Endothelial cell of umbilical vein (primary cell): ENCODE measurements at regions not wholly inside any gene's neighbourhood (a gene's known extent, or its start where the extent isn't known, plus 50 kb on each side); places are given as distances from the start of the nearest gene placed in this dataset.

Experiments
- BruUV-seq: library from RNA; stranded (reverse); fragments of 400-500 nt; replicated peaks from 2 replicates; lab custom pipeline; 2021; lab: Mats Ljungman, UMichigan
- CTCF ChIA-PET: fragments of 300-600, 350-600 bp; sonication (Branson Sonifier 250); formaldehyde crosslinking; loops from one replicate; lab custom pipeline; 2021; ENCODE audit warnings: antibody characterized with exemption, inconsistent platforms; lab: Charles Lee
- POLR2A ChIA-PET: fragments of 300-600, 350-600 bp; sonication (Branson Sonifier 250); formaldehyde crosslinking; loops from one replicate; lab custom pipeline; 2021; ENCODE audit warnings: antibody characterized with exemption, inconsistent platforms; lab: Charles Lee
- DNase-seq: peaks from one replicate; pipeline ENCODE4 v3.0.0-alpha.2; 2011; ENCODE audit warnings: low read depth, low spot score
- FAIRE-seq: peaks from 2 replicates; lab custom pipeline; 2011; peaks lifted over from hg19 to GRCh38; lab: Jason Lieb, UNC
- H2AFZ ChIP-seq: 2 replicates; pipeline ENCODE4 v1.6.0; 2012; ENCODE audit warnings: low read depth, low read length, control low read depth, inconsistent platforms
- H3K27ac ChIP-seq: 2 replicates; pipeline ENCODE4 v1.5.1; 2011; ENCODE audit warnings: low read depth, mild to moderate bottlenecking, control low read depth, low read length, moderate library complexity; ENCODE audit not compliant: insufficient read depth
- H3K27me3 ChIP-seq, 2 experiments: 2 replicates each; pipeline versions ENCODE4 v1.6.0 to v1.6.1; 2011; ENCODE audit warnings: low read length in 2 of 2, mixed read lengths in 1 of 2; ENCODE audit not compliant: control insufficient read depth in 2 of 2, insufficient read depth in 2 of 2
- H3K36me3 ChIP-seq, 2 experiments: 2 replicates in 1 of 2; 3 replicates in 1 of 2; pipeline ENCODE4 v1.5.1; 2011; ENCODE audit warnings: low read length in 2 of 2, mild to moderate bottlenecking in 1 of 2, moderate library complexity in 1 of 2; ENCODE audit not compliant: control insufficient read depth in 2 of 2, insufficient read depth in 2 of 2; ENCODE audit errors: extremely low read depth in 1 of 2
- H3K4me1 ChIP-seq: 3 replicates; pipeline ENCODE4 v1.5.1; 2011; ENCODE audit warnings: mild to moderate bottlenecking, low read length; ENCODE audit not compliant: control insufficient read depth, insufficient read depth; ENCODE audit errors: extremely low read depth
- H3K4me2 ChIP-seq: 2 replicates; pipeline ENCODE4 v1.6.1; 2011; ENCODE audit warnings: low read length, control low read depth, mixed read lengths; ENCODE audit not compliant: insufficient read depth
- H3K4me3 ChIP-seq, 3 experiments: fragments of 200-600 bp in 1 of 3; sonication (generic), shearing (Covaris generic) in 1 of 3; replicated peaks in 1 of 3; 2 replicates each; pipeline ENCODE4 v1.5.1; 2011 to 2016; ENCODE audit warnings: control low read depth in 3 of 3, low read length in 3 of 3, mild to moderate bottlenecking in 2 of 3, inconsistent platforms in 1 of 3, low read depth in 1 of 3, moderate library complexity in 1 of 3; ENCODE audit not compliant: insufficient read depth in 1 of 3
- H3K79me2 ChIP-seq: 2 replicates; pipeline ENCODE4 v1.6.0; 2012; ENCODE audit warnings: low read length, inconsistent platforms; ENCODE audit not compliant: control insufficient read depth, insufficient read depth
- H3K9ac ChIP-seq: replicated peaks from 2 replicates; pipeline ENCODE3; 2011; ENCODE audit warnings: low read length, control low read depth; ENCODE audit not compliant: insufficient read depth; ENCODE audit errors: extremely low read depth
- H3K9me1 ChIP-seq: replicated peaks from 3 replicates; pipeline ENCODE4 v1.6.0; 2011; ENCODE audit warnings: mild to moderate bottlenecking, low read length; ENCODE audit not compliant: control insufficient read depth, insufficient read depth; ENCODE audit errors: extremely low read depth
- H3K9me3 ChIP-seq: replicated peaks from 2 replicates; pipeline ENCODE4 v1.5.1; 2012; ENCODE audit warnings: low read length, inconsistent platforms; ENCODE audit not compliant: control insufficient read depth, insufficient read depth
- H4K20me1 ChIP-seq: replicated peaks from 2 replicates; pipeline ENCODE3; 2011; ENCODE audit warnings: mild to moderate bottlenecking, low read length; ENCODE audit not compliant: control insufficient read depth, insufficient read depth; ENCODE audit errors: extremely low read depth
- EZH2 ChIP-seq: IDR thresholded peaks from 2 replicates; pipeline ENCODE4 v1.6.1; 2012; ENCODE audit warnings: borderline replicate concordance, low read depth, mild to moderate bottlenecking, moderate library complexity, low read length, inconsistent platforms; ENCODE audit not compliant: severe bottlenecking
- FOS ChIP-seq: IDR thresholded peaks from 2 replicates; pipeline ENCODE4 v1.6.1; 2011; ENCODE audit warnings: mild to moderate bottlenecking, low read length, moderate library complexity, borderline replicate concordance; ENCODE audit not compliant: insufficient read depth
- GATA2 ChIP-seq: IDR thresholded peaks from 2 replicates; pipeline ENCODE4 v1.7.0; 2011; ENCODE audit warnings: low read depth, mild to moderate bottlenecking, moderate library complexity, mixed read lengths, low read length; ENCODE audit not compliant: insufficient read length, insufficient read depth
- JUN ChIP-seq: IDR thresholded peaks from 2 replicates; pipeline ENCODE4 v1.6.1; 2011; ENCODE audit warnings: borderline replicate concordance, low read depth; ENCODE audit not compliant: insufficient read length, insufficient read depth
- MYC ChIP-seq: IDR thresholded peaks from one replicate; pipeline ENCODE4 v1.6.1; 2011; ENCODE audit warnings: mild to moderate bottlenecking, low read depth, low read length
- POLR2A ChIP-seq: IDR thresholded peaks from 2 replicates; pipeline ENCODE4 v1.6.1; 2012; ENCODE audit warnings: low read depth, mild to moderate bottlenecking, control low read depth, low read length
- POLR2AphosphoS5 ChIP-seq: IDR thresholded peaks from 2 replicates; pipeline ENCODE4 v1.6.1; 2012; ENCODE audit warnings: low read depth, mild to moderate bottlenecking, control low read depth, low read length, moderate library complexity; ENCODE audit not compliant: insufficient read depth
- dilution Hi-C: fragments of 300-500 bp; cut with MboI; formaldehyde crosslinking; loops from one replicate; pipeline ENCODE4 v1.15.0; 2019; ENCODE audit warnings: low sequenced_read_pairs; ENCODE audit not compliant: extremely low pct_ligation_motif_present
- intact Hi-C: fragments of 100-400 bp; cut with micrococcal nuclease; formaldehyde crosslinking; loops from one replicate; pipeline ENCODE4 v1.10.0; 2022
- TF ChIP-seq, protein P1 (sequence below): IDR thresholded peaks from 2 replicates; pipeline ENCODE4 v1.6.1; 2011; ENCODE audit not compliant: insufficient read depth, insufficient read length
- TF ChIP-seq, protein P2 (sequence below), 2 donors: IDR thresholded peaks; 1 replicate in 1 of 2; 2 replicates in 1 of 2; pipeline ENCODE4 v1.5.1; 2011; ENCODE audit warnings: low read length in 2 of 2, mild to moderate bottlenecking in 2 of 2, moderate library complexity in 2 of 2, control low read depth in 1 of 2, inconsistent platforms in 1 of 2, low read depth in 1 of 2; ENCODE audit not compliant: insufficient read depth in 1 of 2; ENCODE audit errors: extremely low read depth in 1 of 2

DNA sequence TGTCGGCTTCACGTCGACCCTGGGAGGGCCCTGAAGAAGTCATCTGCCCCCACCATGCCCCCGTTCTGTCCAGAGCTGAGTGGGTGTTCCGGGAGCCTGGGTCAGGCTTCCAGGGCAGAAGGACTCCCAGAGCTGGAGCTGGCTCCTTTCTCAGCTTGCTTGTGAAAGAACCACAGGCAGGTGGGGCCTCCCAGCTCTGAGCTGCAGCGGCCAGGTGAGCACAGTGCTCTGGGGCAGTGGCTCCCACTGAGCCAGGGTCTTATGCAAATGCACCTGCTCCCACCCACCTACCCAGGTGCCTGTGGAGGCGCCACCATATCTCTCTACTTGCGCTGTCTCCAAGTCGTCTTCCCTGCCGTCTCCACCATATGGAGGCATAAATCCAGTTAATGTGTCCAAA is 140.0 kb upstream of the RPL38 start:
- intact Hi-C loops = no loop called here

DNA sequence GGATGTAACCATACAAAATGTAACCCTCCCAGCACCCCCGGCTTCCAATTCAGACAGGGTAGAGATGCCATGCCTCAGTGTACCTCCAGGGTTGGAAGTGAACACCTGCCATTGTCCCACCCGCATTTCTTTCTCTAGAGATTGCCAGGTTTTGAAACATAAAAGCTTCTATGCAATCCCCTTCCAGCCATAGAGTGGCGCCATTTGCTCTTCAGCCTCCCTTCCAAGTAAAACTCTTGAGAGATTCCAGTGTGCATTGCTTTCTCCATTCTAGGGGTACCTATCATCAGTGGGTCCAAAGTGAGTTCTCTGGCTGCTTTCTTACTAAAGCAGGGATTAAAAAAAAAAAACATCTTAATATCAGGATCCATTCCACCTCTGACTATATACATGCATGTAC is 133.1 kb upstream of the RPL38 start:
- Histone ChIP-seq H3K27me3 (no peaks in the 10 kb centered on the region), H3K4me3 (no peak overlapping the region), H3K4me1 (no peaks in the 10 kb centered on the region), H4K20me1 (no peaks in the 10 kb centered on the region), H3K27ac (no peak overlapping the region), H3K9ac (no peak overlapping the region), H2AFZ (no peak overlapping the region), H3K9me3 (peaks cover 3% of the 10 kb centered on the region), H3K4me2 (no peak overlapping the region), H3K9me1 (no peaks in the 10 kb centered on the region), H3K79me2 (no peaks in the 10 kb centered on the region), H3K36me3 (no peaks in the 10 kb centered on the region)
- no peak for TF ChIP-seq EZH2
- TF ChIP-seq, protein P1, sequence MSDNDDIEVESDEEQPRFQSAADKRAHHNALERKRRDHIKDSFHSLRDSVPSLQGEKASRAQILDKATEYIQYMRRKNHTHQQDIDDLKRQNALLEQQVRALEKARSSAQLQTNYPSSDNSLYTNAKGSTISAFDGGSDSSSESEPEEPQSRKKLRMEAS = no peak
- TF ChIP-seq POLR2A = no peak
- TF ChIP-seq, protein P2, sequence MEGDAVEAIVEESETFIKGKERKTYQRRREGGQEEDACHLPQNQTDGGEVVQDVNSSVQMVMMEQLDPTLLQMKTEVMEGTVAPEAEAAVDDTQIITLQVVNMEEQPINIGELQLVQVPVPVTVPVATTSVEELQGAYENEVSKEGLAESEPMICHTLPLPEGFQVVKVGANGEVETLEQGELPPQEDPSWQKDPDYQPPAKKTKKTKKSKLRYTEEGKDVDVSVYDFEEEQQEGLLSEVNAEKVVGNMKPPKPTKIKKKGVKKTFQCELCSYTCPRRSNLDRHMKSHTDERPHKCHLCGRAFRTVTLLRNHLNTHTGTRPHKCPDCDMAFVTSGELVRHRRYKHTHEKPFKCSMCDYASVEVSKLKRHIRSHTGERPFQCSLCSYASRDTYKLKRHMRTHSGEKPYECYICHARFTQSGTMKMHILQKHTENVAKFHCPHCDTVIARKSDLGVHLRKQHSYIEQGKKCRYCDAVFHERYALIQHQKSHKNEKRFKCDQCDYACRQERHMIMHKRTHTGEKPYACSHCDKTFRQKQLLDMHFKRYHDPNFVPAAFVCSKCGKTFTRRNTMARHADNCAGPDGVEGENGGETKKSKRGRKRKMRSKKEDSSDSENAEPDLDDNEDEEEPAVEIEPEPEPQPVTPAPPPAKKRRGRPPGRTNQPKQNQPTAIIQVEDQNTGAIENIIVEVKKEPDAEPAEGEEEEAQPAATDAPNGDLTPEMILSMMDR (IDR thresholded peaks at IDR 0.05; ENCODE audit: extremely low read depth in 1 of 2, insufficient read depth in 1 of 2, low read depth in 1 of 2, low read length in 2 of 2) = no peak
- TF ChIP-seq FOS = no peak
- no peak for TF ChIP-seq MYC
- TF ChIP-seq GATA2 = no peak
- TF ChIP-seq POLR2AphosphoS5 = no peak
- TF ChIP-seq JUN = no peak
- no peak for DNase-seq
- CTCF ChIA-PET = no interaction called here
- no TSS peak for BruUV-seq
- dilution Hi-C loops = no loop called here
- no peak for FAIRE-seq
- intact Hi-C loops = no loop called here
- POLR2A ChIA-PET = no interaction called here

More for the DNA sequence above, 140.0 kb upstream of the RPL38 start:
- Histone ChIP-seq H3K36me3 (no peaks in the 10 kb centered on the region), H3K27ac (no peak overlapping the region), H3K9me3 (peaks cover 4% of the 10 kb centered on the region), H3K79me2 (no peaks in the 10 kb centered on the region), H4K20me1 (no peaks in the 10 kb centered on the region), H2AFZ (no peak overlapping the region), H3K9me1 (no peaks in the 10 kb centered on the region), H3K4me2 (no peak overlapping the region), H3K27me3 (no peaks in the 10 kb centered on the region), H3K4me1 (no peaks in the 10 kb centered on the region), H3K9ac (no peak overlapping the region), H3K4me3 (no peak overlapping the region)
- FAIRE-seq = no peak
- no peak for TF ChIP-seq GATA2
- TF ChIP-seq EZH2 = no peak
- TF ChIP-seq POLR2AphosphoS5 = no peak
- TF ChIP-seq JUN = no peak
- TF ChIP-seq FOS = no peak
- DNase-seq = no peak
- ChIA-PET CTCF (no interaction called here), POLR2A (no interaction called here)
- no TSS peak for BruUV-seq
- dilution Hi-C loops = no loop called here
